Activated naive CD4-positive, alpha-beta T cell treated with anti-CD3 and anti-CD28 coated beads, Interleukin-2, amount 50 U/mL, for 72 hours (primary cell): ENCODE measurements at regions not wholly inside any gene's neighbourhood (a gene's known extent, or its start where the extent isn't known, plus 50 kb on each side); places are given as distances from the start of the nearest gene placed in this dataset.

Source experiments
- ATAC-seq, 2 donors: fragments of 150-1000 bp; cut with Tn5 transposase; 2 replicates each; pipeline ENCODE4 v1.10.0; 2021; ENCODE audit warnings: mild to moderate bottlenecking in 2 of 2, moderate library complexity in 2 of 2
- DNase-seq, 2 donors: peaks; one replicate each; pipeline ENCODE4 v3.0.0; 2021 to 2022; ENCODE audit warnings: low spot score in 2 of 2
- H3K27ac Mint-ChIP-seq, 2 donors: one replicate each; pipeline ENCODE4 v1.8.0; 2022; ENCODE audit warnings: mild to moderate bottlenecking in 2 of 2, mixed read lengths in 2 of 2
- H3K36me3 Mint-ChIP-seq, 2 donors: one replicate each; pipeline ENCODE4 v1.8.0; 2022; ENCODE audit warnings: mixed read lengths in 2 of 2
- H3K9me3 Mint-ChIP-seq, 2 donors: one replicate each; pipeline ENCODE4 v1.8.0; 2022; ENCODE audit warnings: mixed read lengths in 2 of 2

GRCh38 chr5:175388531-175388930 lies 55.5 kb downstream of the DRD1 start:
- DNase-seq (no peak), ATAC-seq (no peak)
- Mint-ChIP-seq H3K9me3 (no peaks in the 10 kb centered on the region), H3K27ac (no peak overlapping the region), H3K36me3 (no peaks in the 10 kb centered on the region)

- DNase-seq: no peak
- no peak for ATAC-seq
- H3K27ac Mint-ChIP-seq: no peak overlapping the region
- H3K9me3 Mint-ChIP-seq: no peaks in the 10 kb centered on the region
- H3K36me3 Mint-ChIP-seq: no peaks in the 10 kb centered on the region
Observed at GRCh38 chr5:175387144-175387543, 56.8 kb downstream of the DRD1 start.

GRCh38 chr5:175386526-175386925 lies 57.5 kb downstream of the DRD1 start:
- no peaks in the 10 kb centered on the region for H3K36me3 Mint-ChIP-seq
- ATAC-seq (no peak), DNase-seq (no peak)

GRCh38 chr5:175385691-175386362 lies 58.2 kb downstream of the DRD1 start:
- no peak for DNase-seq
- ATAC-seq: no peak
- no peaks in the 10 kb centered on the region for H3K36me3 Mint-ChIP-seq
- no peaks in the 10 kb centered on the region for H3K9me3 Mint-ChIP-seq
- H3K27ac Mint-ChIP-seq: no peak overlapping the region

More at GRCh38 chr5:175386526-175386925, 57.5 kb downstream of the DRD1 start:
- no peak overlapping the region for H3K27ac Mint-ChIP-seq
- no peaks in the 10 kb centered on the region for H3K9me3 Mint-ChIP-seq

GRCh38 chr5:175384724-175385552 lies 59.0 kb downstream of the DRD1 start:
- no peak overlapping the region for H3K27ac Mint-ChIP-seq
- DNase-seq (no peak), ATAC-seq (no peak)
- no peaks in the 10 kb centered on the region for H3K36me3 Mint-ChIP-seq
- no peaks in the 10 kb centered on the region for H3K9me3 Mint-ChIP-seq

GRCh38 chr5:175383350-175383749 lies 60.6 kb downstream of the DRD1 start:
- no peaks in the 10 kb centered on the region for H3K36me3 Mint-ChIP-seq

GRCh38 chr5:175382171-175382570 lies 61.8 kb downstream of the DRD1 start:
- Mint-ChIP-seq H3K27ac (no peak overlapping the region), H3K9me3 (no peaks in the 10 kb centered on the region), H3K36me3 (no peaks in the 10 kb centered on the region)
- DNase-seq (no peak), ATAC-seq (no peak)

More at GRCh38 chr5:175383350-175383749, 60.6 kb downstream of the DRD1 start:
- no peak overlapping the region for H3K27ac Mint-ChIP-seq
- no peak for ATAC-seq
- no peak for DNase-seq
- no peaks in the 10 kb centered on the region for H3K9me3 Mint-ChIP-seq

GRCh38 chr5:175381130-175381529 lies 62.9 kb downstream of the DRD1 start:
- ATAC-seq (no peak), DNase-seq (no peak)
- Mint-ChIP-seq H3K27ac (no peak overlapping the region), H3K36me3 (no peaks in the 10 kb centered on the region), H3K9me3 (no peaks in the 10 kb centered on the region)

GRCh38 chr5:175380701-175381100 lies 63.3 kb downstream of the DRD1 start:
- ATAC-seq: no peak
- Mint-ChIP-seq H3K27ac (no peak overlapping the region), H3K9me3 (no peaks in the 10 kb centered on the region), H3K36me3 (no peaks in the 10 kb centered on the region)
- no peak for DNase-seq

GRCh38 chr5:175379867-175380266 lies 64.1 kb downstream of the DRD1 start:
- ATAC-seq (no peak), DNase-seq (no peak)
- H3K27ac Mint-ChIP-seq: no peak overlapping the region
- no peaks in the 10 kb centered on the region for H3K36me3 Mint-ChIP-seq
- H3K9me3 Mint-ChIP-seq: no peaks in the 10 kb centered on the region

- ATAC-seq (no peak), DNase-seq (no peak)
- no peaks in the 10 kb centered on the region for H3K36me3 Mint-ChIP-seq
- no peak overlapping the region for H3K27ac Mint-ChIP-seq
- no peaks in the 10 kb centered on the region for H3K9me3 Mint-ChIP-seq
Observed at GRCh38 chr5:175378444-175379028, 65.4 kb downstream of the DRD1 start.

GRCh38 chr5:175377816-175378215 lies 66.2 kb downstream of the DRD1 start:
- no peaks in the 10 kb centered on the region for H3K36me3 Mint-ChIP-seq
- no peaks in the 10 kb centered on the region for H3K9me3 Mint-ChIP-seq
- no peak overlapping the region for H3K27ac Mint-ChIP-seq
- DNase-seq (no peak), ATAC-seq (no peak)

GRCh38 chr5:175374166-175374875 lies 69.7 kb downstream of the DRD1 start:
- Mint-ChIP-seq H3K9me3 (no peaks in the 10 kb centered on the region), H3K36me3 (no peaks in the 10 kb centered on the region), H3K27ac (no peak overlapping the region)
- DNase-seq (no peak), ATAC-seq (no peak)

- DNase-seq (no peak), ATAC-seq (no peak)
- no peaks in the 10 kb centered on the region for H3K36me3 Mint-ChIP-seq
- H3K9me3 Mint-ChIP-seq: no peaks in the 10 kb centered on the region
- H3K27ac Mint-ChIP-seq: no peak overlapping the region
Observed at GRCh38 chr5:175365866-175366265, 78.1 kb downstream of the DRD1 start.

GRCh38 chr5:175363300-175363699 lies 80.7 kb downstream of the DRD1 start:
- H3K9me3 Mint-ChIP-seq: no peaks in the 10 kb centered on the region
- DNase-seq (no peak), ATAC-seq (no peak)
- H3K27ac Mint-ChIP-seq: no peak overlapping the region
- H3K36me3 Mint-ChIP-seq: no peaks in the 10 kb centered on the region

- DNase-seq (no peak), ATAC-seq (no peak)
- H3K36me3 Mint-ChIP-seq: no peaks in the 10 kb centered on the region
- no peak overlapping the region for H3K27ac Mint-ChIP-seq
- H3K9me3 Mint-ChIP-seq: no peaks in the 10 kb centered on the region
Observed at GRCh38 chr5:175357995-175358394, 86.0 kb downstream of the DRD1 start.

GRCh38 chr5:175356428-175356827 lies 87.6 kb downstream of the DRD1 start:
- H3K27ac Mint-ChIP-seq: peak overlapping the region in 1 of 2 donors; percentile 76
- DNase-seq (no peak), ATAC-seq (no peak)
- H3K36me3 Mint-ChIP-seq: no peaks in the 10 kb centered on the region
- no peaks in the 10 kb centered on the region for H3K9me3 Mint-ChIP-seq
